ENCODE measurements at regions not wholly inside any gene's neighbourhood (a gene's known extent, or its start where the extent isn't known, plus 50 kb on each side); places are given as distances from the start of the nearest gene placed in this dataset.

- DNase-seq = no peak
Measured at GRCh38 chr4:13126976-13127910, 356.9 kb downstream of the RAB28 start.

GRCh38 chr4:13118633-13119032 lies 365.5 kb downstream of the RAB28 start:
- DNase-seq = no peak

- DNase-seq = no peak
Measured at GRCh38 chr4:13117185-13117584, 367.0 kb downstream of the RAB28 start.

GRCh38 chr4:13112030-13112429 lies 372.1 kb downstream of the RAB28 start:
- no peak for DNase-seq

DNA sequence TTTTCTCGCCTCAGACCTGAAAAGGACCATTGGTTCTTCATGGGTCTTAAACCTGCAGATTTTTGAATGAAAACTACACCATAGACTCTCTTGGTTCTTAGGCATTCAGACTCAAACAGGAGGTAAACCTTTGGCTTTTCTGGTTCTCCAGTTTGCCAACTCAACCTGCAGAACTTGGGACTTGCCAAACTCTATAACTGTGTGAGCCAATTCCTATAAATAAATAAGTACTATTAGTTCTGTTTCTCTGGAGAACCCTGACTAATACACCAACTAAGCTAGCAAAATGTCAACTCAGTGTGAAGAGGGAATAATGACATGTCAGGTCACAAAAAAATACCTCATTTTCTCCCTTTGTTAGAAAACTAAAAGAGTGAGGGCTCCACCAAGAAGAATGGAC lies 374.6 kb downstream of the RAB28 start:
- DNase-seq = no peak

DNA sequence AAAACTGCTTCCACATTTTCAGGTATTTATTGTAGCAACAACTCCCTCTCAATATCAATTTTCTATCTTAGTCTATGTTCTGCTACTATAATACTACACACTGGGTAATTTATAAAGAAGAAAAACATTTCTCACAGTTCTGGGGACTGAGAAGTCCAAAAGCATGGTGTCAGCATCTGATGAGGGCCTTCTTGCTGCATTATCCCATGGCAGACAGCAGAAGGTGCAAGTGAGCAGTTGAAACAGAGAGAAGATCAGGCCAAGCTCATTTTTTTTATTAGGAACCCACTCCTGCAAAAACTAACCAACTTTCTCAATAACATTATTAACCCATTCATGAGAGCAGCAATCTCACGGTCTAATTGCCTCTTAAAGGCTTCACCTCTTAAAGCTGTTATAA lies 376.0 kb downstream of the RAB28 start:
- no peak for DNase-seq

- no peak for DNase-seq
Measured at GRCh38 chr4:13103382-13104015, 380.6 kb downstream of the RAB28 start.

DNA sequence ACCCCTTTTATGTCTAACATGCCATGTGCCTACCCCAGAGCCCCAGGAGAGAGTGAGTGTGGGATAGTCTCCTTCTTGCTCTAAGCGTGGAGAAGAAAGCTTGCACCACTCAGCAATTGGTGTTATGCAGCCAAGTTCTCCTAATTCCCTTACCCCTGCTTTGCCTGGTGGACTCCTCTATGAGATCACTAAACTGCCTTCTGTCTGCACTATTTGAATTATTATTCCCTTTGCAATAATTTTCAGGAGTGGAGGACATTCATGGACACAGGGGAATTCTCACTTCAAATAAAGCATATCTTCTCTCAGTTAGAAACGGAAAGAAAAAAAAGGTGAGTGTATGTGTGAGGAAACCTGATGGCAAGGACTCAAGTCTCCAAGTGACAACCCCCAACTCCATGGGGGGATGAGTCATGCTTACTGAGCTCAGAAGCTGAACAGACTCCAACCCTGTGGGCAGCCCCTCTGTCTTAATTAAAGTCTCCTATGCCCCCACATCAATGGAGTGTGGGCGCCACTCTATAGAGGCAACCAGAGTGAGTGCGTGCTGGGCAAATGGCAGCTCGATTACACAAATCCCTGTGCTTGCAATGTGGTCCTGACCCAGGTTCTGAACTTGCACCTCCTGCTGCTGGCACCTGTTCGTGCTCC lies 381.9 kb downstream of the RAB28 start:
- no peak for DNase-seq

- DNase-seq = no peak
Measured at GRCh38 chr4:13097971-13098370, 386.2 kb downstream of the RAB28 start.

DNA sequence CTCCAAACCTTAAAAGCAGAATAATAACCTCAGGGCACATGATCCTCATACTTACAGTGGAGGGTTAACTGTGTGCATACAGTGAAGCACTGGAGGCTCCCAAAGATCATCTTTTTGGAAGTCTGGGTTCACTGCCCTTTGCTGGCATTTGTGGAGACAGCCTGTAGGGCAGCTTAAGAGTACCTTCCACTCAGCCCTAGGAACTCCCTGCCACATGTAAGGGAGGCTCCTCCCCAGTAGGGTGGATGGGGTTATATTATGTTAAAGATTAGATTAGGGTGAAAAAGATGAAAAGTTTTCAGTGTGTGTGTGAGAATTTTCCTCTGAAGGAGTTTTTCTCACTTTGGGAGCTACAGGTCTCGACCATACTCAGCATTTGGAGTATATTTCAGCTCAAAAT lies 388.4 kb downstream of the RAB28 start:
- no peak for DNase-seq

DNA sequence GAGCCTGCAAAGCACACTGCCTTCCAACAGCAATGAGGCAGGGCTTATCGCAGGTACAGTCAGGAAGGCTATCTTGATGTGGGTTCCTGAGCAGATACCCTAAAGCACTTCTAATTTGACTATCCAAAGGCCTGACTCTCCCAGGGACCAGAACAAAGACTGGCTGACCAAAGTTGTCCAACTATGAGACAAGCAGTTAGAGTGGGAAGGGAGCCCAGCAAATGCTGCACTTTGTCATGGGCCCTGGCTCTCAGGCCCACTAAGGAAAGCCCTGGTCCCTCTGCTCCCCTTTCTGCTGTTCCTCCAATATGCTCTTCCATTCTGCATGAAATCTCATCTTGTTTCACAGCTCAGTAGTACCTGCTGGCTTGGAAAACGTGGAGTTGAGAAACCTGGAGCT lies 391.0 kb downstream of the RAB28 start:
- DNase-seq = no peak

DNA sequence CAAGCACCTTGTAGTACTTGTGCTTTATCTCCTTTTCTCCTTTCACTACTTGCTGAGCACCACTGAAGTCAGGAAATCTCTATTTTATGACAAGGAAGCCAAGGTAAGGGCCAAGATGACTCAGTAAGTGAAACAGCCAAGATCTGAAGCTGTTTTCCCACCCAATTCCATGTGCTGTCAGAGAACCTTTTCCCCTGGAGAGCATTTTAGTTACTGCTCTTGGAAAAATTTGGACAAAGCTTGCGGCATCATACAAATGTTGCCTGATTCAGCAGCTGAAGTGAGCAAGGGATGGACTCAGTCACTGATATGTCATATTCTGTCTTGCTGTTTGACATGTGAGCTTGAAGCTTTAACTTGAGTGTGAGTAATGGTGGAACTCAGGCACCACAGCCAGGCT lies 391.4 kb downstream of the RAB28 start:
- DNase-seq = no peak

GRCh38 chr4:13089659-13089998 lies 394.5 kb downstream of the RAB28 start:
- no peak for DNase-seq

- no peak for DNase-seq
Measured at GRCh38 chr4:13088726-13089658, 395.1 kb downstream of the RAB28 start.

GRCh38 chr4:13087041-13087440 lies 397.1 kb downstream of the RAB28 start:
- no peak for DNase-seq

DNA sequence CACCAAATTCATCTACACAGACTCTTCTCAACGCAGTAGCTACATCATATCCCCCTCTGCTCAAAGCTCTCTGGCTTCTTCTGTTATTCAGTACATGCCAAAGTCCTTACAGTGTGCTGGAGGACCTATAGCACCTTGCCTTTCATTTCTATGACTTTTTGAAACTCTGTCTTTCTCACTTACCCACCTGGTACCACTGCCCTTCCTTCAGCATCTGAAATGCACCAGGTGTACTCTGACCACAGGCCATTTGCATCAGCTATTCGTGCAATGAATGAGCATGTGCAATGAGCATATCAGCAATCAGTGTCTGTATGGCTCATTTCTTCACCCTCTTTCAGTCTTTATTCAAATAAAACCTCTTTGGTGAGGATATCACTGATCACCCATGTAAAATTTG lies 399.9 kb downstream of the RAB28 start:
- no peak for DNase-seq

- no peak for DNase-seq
Measured at GRCh38 chr4:13081830-13082229, 402.3 kb downstream of the RAB28 start.

DNA sequence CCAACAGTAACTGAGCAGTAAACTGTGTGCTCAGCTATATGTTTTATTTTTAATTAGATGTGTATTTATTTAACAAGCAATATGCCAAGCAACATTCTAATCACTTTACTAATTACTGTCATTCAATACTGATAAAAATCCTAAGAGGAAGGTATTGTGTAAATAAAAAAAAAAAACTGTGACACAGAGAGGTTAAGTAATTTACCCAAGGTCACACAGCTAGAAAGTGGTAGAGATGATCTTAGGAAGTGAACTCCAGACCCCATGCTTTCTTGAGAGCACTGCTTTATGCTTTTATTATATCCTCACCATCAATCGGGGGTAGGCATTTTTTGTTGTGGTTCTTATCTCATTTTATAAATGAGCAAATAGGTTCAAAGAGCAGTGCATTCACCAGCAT lies 417.1 kb downstream of the RAB28 start:
- DNase-seq = no peak

- no peak for DNase-seq
Measured at GRCh38 chr4:13059019-13059418, 425.1 kb downstream of the RAB28 start.

GRCh38 chr4:13056630-13057189 lies 427.4 kb downstream of the RAB28 start:
- no peak for DNase-seq

DNA sequence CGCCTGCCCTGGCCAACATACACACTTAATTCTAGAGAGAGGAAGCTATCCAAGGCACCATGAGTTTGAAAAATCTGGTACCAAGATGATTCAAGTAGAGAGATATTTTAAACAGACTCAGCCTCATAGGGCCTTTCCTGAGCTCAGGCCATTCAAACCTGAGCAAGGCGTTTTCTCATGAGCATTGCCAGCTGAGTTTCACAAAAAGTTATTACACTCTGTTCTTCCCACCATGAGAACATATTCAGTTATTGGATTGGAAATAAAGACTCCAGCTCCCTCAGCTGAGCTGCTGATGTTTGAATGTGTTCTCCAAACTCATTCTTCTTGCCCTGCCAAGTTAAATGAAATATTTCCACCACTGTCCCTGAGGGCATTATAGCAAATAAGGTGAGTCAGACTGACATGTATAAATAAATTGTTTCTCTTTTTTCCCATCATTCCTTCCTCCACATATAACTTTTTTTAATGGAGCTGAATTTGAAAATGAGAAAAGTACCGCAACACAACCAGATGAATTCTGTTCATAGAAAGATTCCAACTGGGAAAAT lies 429.6 kb downstream of the RAB28 start:
- DNase-seq = no peak

GRCh38 chr4:13047591-13047990 lies 436.5 kb downstream of the RAB28 start:
- no peak for DNase-seq

Data from CD4-positive, alpha-beta T cell treated with Interferon alpha-2 for 1 hour (primary cell).